ENCODE measurements at regions not wholly inside any gene's neighbourhood (a gene's known extent, or its start where the extent isn't known, plus 50 kb on each side); places are given as distances from the start of the nearest gene placed in this dataset.

GRCh38 chr15:61654002-61654740, 406.1 kb downstream of the VPS13C start:
- Histone ChIP-seq H3K4me3 (ENCODE audit: low read depth, low read length) (no peak overlapping the region), H3K27me3 (ENCODE audit: control insufficient read depth, insufficient read depth, low read length) (no peaks in the 10 kb centered on the region), H3K36me3 (ENCODE audit: control insufficient read depth, insufficient read depth, low read length) (no peaks in the 10 kb centered on the region)
- no peak for TF ChIP-seq CTCF (IDR thresholded peaks at IDR 0.05; ENCODE audit: insufficient read depth, low read length, poor library complexity, severe bottlenecking)
- DNase-seq (ENCODE audit: low read depth), result no peak

GRCh38 chr15:61653110-61653509, 407.1 kb downstream of the VPS13C start:
- no peaks in the 10 kb centered on the region for H3K27me3 ChIP-seq (ENCODE audit: control insufficient read depth, insufficient read depth, low read length)
- no peaks in the 10 kb centered on the region for H3K36me3 ChIP-seq (ENCODE audit: control insufficient read depth, insufficient read depth, low read length)
- DNase-seq (ENCODE audit: low read depth), result no peak
- H3K4me3 ChIP-seq (ENCODE audit: low read depth, low read length), result no peak overlapping the region
- no peak for TF ChIP-seq CTCF (IDR thresholded peaks at IDR 0.05; ENCODE audit: insufficient read depth, low read length, poor library complexity, severe bottlenecking)

- TF ChIP-seq CTCF (IDR thresholded peaks at IDR 0.05; ENCODE audit: insufficient read depth, low read length, poor library complexity, severe bottlenecking), result no peak
- no peak for DNase-seq (ENCODE audit: low read depth)
- H3K4me3 ChIP-seq (ENCODE audit: low read depth, low read length), result no peak overlapping the region
- H3K27me3 ChIP-seq (ENCODE audit: control insufficient read depth, insufficient read depth, low read length), result no peaks in the 10 kb centered on the region
- H3K36me3 ChIP-seq (ENCODE audit: control insufficient read depth, insufficient read depth, low read length), result no peaks in the 10 kb centered on the region
Measured at GRCh38 chr15:61651267-61651666, 409.0 kb downstream of the VPS13C start.

- no peak for TF ChIP-seq CTCF (IDR thresholded peaks at IDR 0.05; ENCODE audit: insufficient read depth, low read length, poor library complexity, severe bottlenecking)
- no peak for DNase-seq (ENCODE audit: low read depth)
- H3K36me3 ChIP-seq (ENCODE audit: control insufficient read depth, insufficient read depth, low read length), result no peaks in the 10 kb centered on the region
- no peaks in the 10 kb centered on the region for H3K27me3 ChIP-seq (ENCODE audit: control insufficient read depth, insufficient read depth, low read length)
- no peak overlapping the region for H3K4me3 ChIP-seq (ENCODE audit: low read depth, low read length)
Measured at GRCh38 chr15:61649046-61649445, 411.2 kb downstream of the VPS13C start.

- H3K27me3 ChIP-seq (ENCODE audit: control insufficient read depth, insufficient read depth, low read length), result no peaks in the 10 kb centered on the region
- TF ChIP-seq CTCF (IDR thresholded peaks at IDR 0.05; ENCODE audit: insufficient read depth, low read length, poor library complexity, severe bottlenecking), result no peak
- DNase-seq (ENCODE audit: low read depth), result no peak
- H3K4me3 ChIP-seq (ENCODE audit: low read depth, low read length), result no peak overlapping the region
- no peaks in the 10 kb centered on the region for H3K36me3 ChIP-seq (ENCODE audit: control insufficient read depth, insufficient read depth, low read length)
Measured at GRCh38 chr15:61644550-61644949, 415.4 kb upstream of the RORA start.

- no peak for TF ChIP-seq CTCF (IDR thresholded peaks at IDR 0.05; ENCODE audit: insufficient read depth, low read length, poor library complexity, severe bottlenecking)
- DNase-seq (ENCODE audit: low read depth), result no peak
- Histone ChIP-seq H3K27me3 (ENCODE audit: control insufficient read depth, insufficient read depth, low read length) (no peaks in the 10 kb centered on the region), H3K4me3 (ENCODE audit: low read depth, low read length) (no peak overlapping the region), H3K36me3 (ENCODE audit: control insufficient read depth, insufficient read depth, low read length) (no peaks in the 10 kb centered on the region)
Measured at GRCh38 chr15:61641645-61642044, 412.5 kb upstream of the RORA start.

Data from kidney epithelial cell (primary cell).